ENCODE measurements at regions not wholly inside any gene's neighbourhood (a gene's known extent, or its start where the extent isn't known, plus 50 kb on each side); places are given as distances from the start of the nearest gene placed in this dataset.

DNA sequence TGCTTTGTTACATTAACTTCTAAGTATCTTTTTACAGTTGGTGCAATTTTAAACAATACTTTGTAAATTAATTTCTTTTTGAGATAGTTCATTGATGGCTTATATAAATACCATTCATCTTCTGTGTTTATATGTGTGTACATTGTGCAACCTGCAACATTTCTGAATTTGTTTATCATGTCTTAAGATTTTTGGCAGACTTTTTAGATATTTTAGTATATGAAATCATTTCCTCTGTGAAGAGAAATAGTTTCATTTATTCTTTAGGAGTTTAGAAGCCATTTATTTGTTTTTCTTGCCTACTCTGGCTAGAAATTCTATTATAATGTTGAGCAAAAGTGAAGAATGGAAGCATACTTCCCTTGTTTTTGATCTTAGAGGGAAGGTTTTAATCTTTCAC is 337.8 kb upstream of the DSEL start:
- TF ChIP-seq, protein P1, sequence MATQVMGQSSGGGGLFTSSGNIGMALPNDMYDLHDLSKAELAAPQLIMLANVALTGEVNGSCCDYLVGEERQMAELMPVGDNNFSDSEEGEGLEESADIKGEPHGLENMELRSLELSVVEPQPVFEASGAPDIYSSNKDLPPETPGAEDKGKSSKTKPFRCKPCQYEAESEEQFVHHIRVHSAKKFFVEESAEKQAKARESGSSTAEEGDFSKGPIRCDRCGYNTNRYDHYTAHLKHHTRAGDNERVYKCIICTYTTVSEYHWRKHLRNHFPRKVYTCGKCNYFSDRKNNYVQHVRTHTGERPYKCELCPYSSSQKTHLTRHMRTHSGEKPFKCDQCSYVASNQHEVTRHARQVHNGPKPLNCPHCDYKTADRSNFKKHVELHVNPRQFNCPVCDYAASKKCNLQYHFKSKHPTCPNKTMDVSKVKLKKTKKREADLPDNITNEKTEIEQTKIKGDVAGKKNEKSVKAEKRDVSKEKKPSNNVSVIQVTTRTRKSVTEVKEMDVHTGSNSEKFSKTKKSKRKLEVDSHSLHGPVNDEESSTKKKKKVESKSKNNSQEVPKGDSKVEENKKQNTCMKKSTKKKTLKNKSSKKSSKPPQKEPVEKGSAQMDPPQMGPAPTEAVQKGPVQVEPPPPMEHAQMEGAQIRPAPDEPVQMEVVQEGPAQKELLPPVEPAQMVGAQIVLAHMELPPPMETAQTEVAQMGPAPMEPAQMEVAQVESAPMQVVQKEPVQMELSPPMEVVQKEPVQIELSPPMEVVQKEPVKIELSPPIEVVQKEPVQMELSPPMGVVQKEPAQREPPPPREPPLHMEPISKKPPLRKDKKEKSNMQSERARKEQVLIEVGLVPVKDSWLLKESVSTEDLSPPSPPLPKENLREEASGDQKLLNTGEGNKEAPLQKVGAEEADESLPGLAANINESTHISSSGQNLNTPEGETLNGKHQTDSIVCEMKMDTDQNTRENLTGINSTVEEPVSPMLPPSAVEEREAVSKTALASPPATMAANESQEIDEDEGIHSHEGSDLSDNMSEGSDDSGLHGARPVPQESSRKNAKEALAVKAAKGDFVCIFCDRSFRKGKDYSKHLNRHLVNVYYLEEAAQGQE (IDR thresholded peaks at IDR 0.05) = no peak
- TF ChIP-seq CTCF (IDR thresholded peaks at IDR 0.05; ENCODE audit: low read depth, low read length, missing input control) (no peak), JUND (IDR thresholded peaks at IDR 0.05) (no peak), RXRA (IDR thresholded peaks at IDR 0.05) (no peak), YY1 (IDR thresholded peaks at IDR 0.05) (no peak), TAF1 (conservative IDR thresholded peaks at IDR 0.05) (no peak), ZBTB33 (IDR thresholded peaks at IDR 0.05) (no peak), MAX (IDR thresholded peaks at IDR 0.05) (no peak), RAD21 (IDR thresholded peaks at IDR 0.05) (no peak), HNF4A (conservative IDR thresholded peaks at IDR 0.05) (no peak), ATF3 (IDR thresholded peaks at IDR 0.05) (no peak)

All from liver (tissue), 3 donors.